Mucosa of rectum (tissue), 2 donors: ENCODE measurements at regions not wholly inside any gene's neighbourhood (a gene's known extent, or its start where the extent isn't known, plus 50 kb on each side); places are given as distances from the start of the nearest gene placed in this dataset.

Experiments
- H3K27ac ChIP-seq, 2 donors: one replicate each; pipeline ENCODE4 v1.7.0; 2013; ENCODE audit warnings: inconsistent platforms in 2 of 2, low read depth in 2 of 2, low read length in 2 of 2
- H3K27me3 ChIP-seq, 2 donors: one replicate each; pipeline ENCODE4 v1.7.0; 2013; ENCODE audit warnings: low read length in 2 of 2; ENCODE audit not compliant: control insufficient read depth in 2 of 2, insufficient read depth in 2 of 2
- H3K36me3 ChIP-seq, 2 donors: one replicate each; pipeline ENCODE4 v1.7.0; 2013; ENCODE audit warnings: low read length in 2 of 2; ENCODE audit not compliant: control insufficient read depth in 2 of 2, insufficient read depth in 2 of 2
- H3K4me1 ChIP-seq, 2 donors: one replicate each; pipeline ENCODE4 v1.7.0; 2013; ENCODE audit warnings: low read length in 2 of 2, mild to moderate bottlenecking in 1 of 2; ENCODE audit not compliant: control insufficient read depth in 2 of 2, insufficient read depth in 2 of 2
- H3K4me3 ChIP-seq, 2 donors: one replicate each; pipeline ENCODE4 v1.7.0; 2013; ENCODE audit warnings: low read length in 2 of 2
- H3K9ac ChIP-seq, 2 donors: one replicate each; pipeline ENCODE4 v1.7.0; 2013; ENCODE audit warnings: low read length in 2 of 2, low read depth in 1 of 2, mild to moderate bottlenecking in 1 of 2
- H3K9me3 ChIP-seq, 2 donors: one replicate each; pipeline ENCODE4 v1.7.0; 2013; ENCODE audit warnings: low read length in 2 of 2; ENCODE audit not compliant: control insufficient read depth in 2 of 2
- donor health status: healthy.
- donor health status: Normal muscosa, but diverticular disease.

DNA sequence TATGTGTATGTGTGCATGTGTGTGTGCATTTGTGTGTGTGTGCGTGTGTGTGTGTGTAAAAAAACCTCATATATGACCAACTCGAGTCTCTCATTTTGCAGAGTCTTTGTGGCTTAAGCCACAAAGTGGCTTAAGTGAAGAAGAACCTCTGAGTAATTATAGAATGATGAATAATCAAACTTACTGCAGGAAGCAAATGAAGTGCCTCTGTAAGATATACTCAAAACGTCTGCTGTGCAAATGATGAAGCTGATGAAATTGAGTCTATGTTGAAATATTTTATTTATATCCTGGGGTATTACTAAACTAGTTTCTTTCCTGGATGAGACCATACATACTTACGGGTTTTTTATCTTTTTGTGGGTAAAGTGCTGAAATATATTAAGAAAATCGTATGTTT, 1198.7 kb downstream of the PCDH7 start:
- Histone ChIP-seq H3K4me1 (no peaks in the 10 kb centered on the region), H3K4me3 (no peak overlapping the region), H3K27ac (no peak overlapping the region), H3K9ac (no peak overlapping the region), H3K9me3 (no peaks in the 10 kb centered on the region), H3K27me3 (no peaks in the 10 kb centered on the region), H3K36me3 (no peaks in the 10 kb centered on the region)

DNA sequence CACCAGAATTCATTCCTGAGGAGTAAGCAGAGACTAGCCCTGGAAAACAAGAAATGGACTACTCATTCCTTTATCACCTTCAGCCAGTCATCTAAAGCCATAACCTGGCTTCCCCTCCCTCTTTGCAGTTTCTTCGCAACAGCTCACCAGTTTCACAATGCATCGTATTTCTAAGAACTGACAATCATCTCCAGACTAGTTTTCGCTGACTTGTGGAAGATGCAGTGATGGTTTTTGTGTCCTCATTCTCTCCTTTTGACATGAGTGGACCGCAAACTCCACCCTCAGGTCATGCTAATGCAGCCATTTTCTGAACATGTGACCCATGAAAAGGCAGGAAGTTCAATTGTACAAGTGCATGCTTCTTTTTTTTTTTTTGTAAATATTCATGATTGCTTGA, 1203.5 kb downstream of the PCDH7 start:
- no peak overlapping the region for H3K4me3 ChIP-seq
- no peaks in the 10 kb centered on the region for H3K36me3 ChIP-seq
- H3K4me1 ChIP-seq: no peaks in the 10 kb centered on the region
- no peak overlapping the region for H3K27ac ChIP-seq
- H3K9me3 ChIP-seq: no peaks in the 10 kb centered on the region
- no peak overlapping the region for H3K9ac ChIP-seq
- no peaks in the 10 kb centered on the region for H3K27me3 ChIP-seq

- Histone ChIP-seq H3K36me3 (no peaks in the 10 kb centered on the region), H3K9me3 (peaks cover 0 to 2% of the 10 kb centered on the region in 2 donors), H3K27me3 (no peaks in the 10 kb centered on the region), H3K4me3 (no peak overlapping the region), H3K4me1 (no peaks in the 10 kb centered on the region), H3K9ac (no peak overlapping the region), H3K27ac (no peak overlapping the region)
These were observed 1209.6 kb downstream of the PCDH7 start for GRCh38 chr4:31929676-31930345.

DNA sequence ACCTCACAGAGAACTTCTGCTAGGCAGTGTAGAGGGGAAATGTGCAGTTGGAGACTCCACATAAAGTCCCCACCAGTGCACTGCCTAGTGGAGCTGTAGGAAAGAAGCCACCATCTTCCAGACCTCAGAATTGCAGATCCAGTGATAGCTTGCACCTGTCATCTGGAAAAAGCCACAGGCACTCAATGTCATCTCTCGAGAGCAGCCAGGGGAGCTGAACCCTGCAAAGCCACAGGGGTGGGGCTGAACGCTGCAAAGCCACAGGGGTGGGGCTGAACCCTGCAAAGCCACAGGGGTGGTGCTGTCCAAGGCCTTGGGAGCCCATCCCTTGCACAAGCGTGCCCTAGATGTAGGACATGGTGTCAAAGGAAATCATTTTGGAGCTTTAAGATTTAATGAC, 1226.3 kb downstream of the PCDH7 start:
- H3K27ac ChIP-seq: no peak overlapping the region
- no peak overlapping the region for H3K4me3 ChIP-seq
- H3K9me3 ChIP-seq: no peaks in the 10 kb centered on the region
- H3K9ac ChIP-seq: no peak overlapping the region
- H3K27me3 ChIP-seq: no peaks in the 10 kb centered on the region
- no peaks in the 10 kb centered on the region for H3K36me3 ChIP-seq
- H3K4me1 ChIP-seq: no peaks in the 10 kb centered on the region

- no peak overlapping the region for H3K4me3 ChIP-seq
- H3K27ac ChIP-seq: no peak overlapping the region
- H3K4me1 ChIP-seq: no peaks in the 10 kb centered on the region
These were observed 1226.9 kb downstream of the PCDH7 start for GRCh38 chr4:31947101-31947500.

GRCh38 chr4:31949045-31949444, 1228.9 kb downstream of the PCDH7 start:
- Histone ChIP-seq H3K4me3 (no peak overlapping the region), H3K36me3 (no peaks in the 10 kb centered on the region), H3K27ac (no peak overlapping the region), H3K4me1 (no peaks in the 10 kb centered on the region), H3K9ac (no peak overlapping the region), H3K27me3 (no peaks in the 10 kb centered on the region), H3K9me3 (no peaks in the 10 kb centered on the region)

More at GRCh38 chr4:31947101-31947500, 1226.9 kb downstream of the PCDH7 start:
- Histone ChIP-seq H3K36me3 (no peaks in the 10 kb centered on the region), H3K9ac (no peak overlapping the region), H3K27me3 (no peaks in the 10 kb centered on the region), H3K9me3 (no peaks in the 10 kb centered on the region)

DNA sequence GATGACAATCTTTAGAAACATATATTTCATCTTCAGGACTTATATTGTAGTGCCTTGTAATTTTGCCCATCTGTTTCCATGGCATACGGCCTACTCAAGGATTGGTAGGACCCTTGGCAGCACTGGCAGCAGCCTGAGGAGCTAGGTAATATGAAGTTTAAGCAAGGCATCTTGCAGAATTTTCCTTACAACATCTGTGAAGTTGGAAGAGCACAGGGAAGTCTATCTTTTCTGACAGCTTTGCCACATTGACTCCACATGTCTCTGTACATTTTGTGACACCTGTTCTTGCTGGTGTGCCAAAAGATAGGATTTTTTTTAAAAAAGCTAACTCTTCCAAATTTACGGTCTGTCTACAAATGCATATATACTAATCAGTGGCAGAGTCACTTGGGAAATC, 1235.2 kb downstream of the PCDH7 start:
- Histone ChIP-seq H3K4me1 (no peaks in the 10 kb centered on the region), H3K36me3 (no peaks in the 10 kb centered on the region), H3K27ac (no peak overlapping the region), H3K4me3 (no peak overlapping the region), H3K27me3 (no peaks in the 10 kb centered on the region), H3K9me3 (no peaks in the 10 kb centered on the region), H3K9ac (no peak overlapping the region)

GRCh38 chr4:31959972-31960371, 1239.8 kb downstream of the PCDH7 start:
- Histone ChIP-seq H3K4me1 (no peaks in the 10 kb centered on the region), H3K36me3 (no peaks in the 10 kb centered on the region), H3K4me3 (no peak overlapping the region), H3K9me3 (no peaks in the 10 kb centered on the region), H3K9ac (no peak overlapping the region), H3K27me3 (no peaks in the 10 kb centered on the region), H3K27ac (no peak overlapping the region)

DNA sequence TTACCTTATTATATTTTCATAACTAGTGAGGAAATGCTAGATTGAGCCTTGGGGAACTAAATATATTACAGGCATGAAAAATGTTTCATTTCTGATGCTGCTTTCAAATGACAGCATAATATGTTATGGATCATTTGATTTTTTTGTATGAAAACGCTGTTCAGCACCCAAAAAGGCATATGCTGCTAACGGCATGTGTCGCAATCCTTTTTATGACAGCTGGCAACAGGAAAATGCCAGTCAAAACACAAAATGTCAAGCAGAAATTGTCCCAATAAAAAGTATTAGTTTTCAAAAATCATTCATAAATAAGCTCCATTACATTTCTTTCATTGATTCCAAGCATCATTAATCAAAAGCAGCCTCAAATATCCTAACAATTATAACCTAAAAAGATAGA, 1244.5 kb downstream of the PCDH7 start:
- Histone ChIP-seq H3K27ac (no peak overlapping the region), H3K9ac (no peak overlapping the region), H3K4me1 (no peaks in the 10 kb centered on the region), H3K9me3 (no peaks in the 10 kb centered on the region), H3K27me3 (no peaks in the 10 kb centered on the region), H3K4me3 (no peak overlapping the region), H3K36me3 (no peaks in the 10 kb centered on the region)

- no peaks in the 10 kb centered on the region for H3K9me3 ChIP-seq
- no peak overlapping the region for H3K27ac ChIP-seq
- no peaks in the 10 kb centered on the region for H3K27me3 ChIP-seq
- H3K4me3 ChIP-seq: no peak overlapping the region
- H3K9ac ChIP-seq: no peak overlapping the region
- no peaks in the 10 kb centered on the region for H3K36me3 ChIP-seq
- no peaks in the 10 kb centered on the region for H3K4me1 ChIP-seq
These were observed 1248.7 kb downstream of the PCDH7 start for GRCh38 chr4:31968842-31969241.
